SU-DHL-6 (cell line): ENCODE measurements at regions not wholly inside any gene's neighbourhood (a gene's known extent, or its start where the extent isn't known, plus 50 kb on each side); places are given as distances from the start of the nearest gene placed in this dataset.

Experiments
- H2AFZ ChIP-seq: fragments of 200-600 bp; sonication (generic); 2 replicates; pipeline ENCODE4 v1.6.1; 2014; ENCODE audit warnings: low read depth, mild to moderate bottlenecking, moderate library complexity, mixed read lengths, antibody characterized with exemption, low read length; ENCODE audit not compliant: severe bottlenecking
- H3F3A ChIP-seq: fragments of 200-600 bp; shearing (Covaris generic); 2 replicates; pipeline ENCODE4 v1.6.0; 2016; ENCODE audit warnings: antibody characterized with exemption, mild to moderate bottlenecking; ENCODE audit not compliant: insufficient read depth
- H3K27ac ChIP-seq: fragments of 200-600 bp; sonication (generic); 2 replicates; pipeline ENCODE4 v1.5.1; 2016; ENCODE audit warnings: low read depth, mild to moderate bottlenecking, low read length, moderate library complexity, mixed read lengths
- H3K27me3 ChIP-seq: fragments of 200-600 bp; sonication (generic), shearing (Covaris generic); 2 replicates; pipeline ENCODE4 v1.6.0; 2014; ENCODE audit warnings: mild to moderate bottlenecking, low read length
- H3K36me3 ChIP-seq: fragments of 200-600 bp; sonication (generic); 2 replicates; pipeline ENCODE4 v1.6.1; 2014; ENCODE audit warnings: mild to moderate bottlenecking, low read length, mixed read lengths
- H3K4me2 ChIP-seq: fragments of 300-600, 200-600 bp; shearing (Covaris generic), sonication (generic); 2 replicates; pipeline ENCODE4 v1.6.0; 2014; ENCODE audit warnings: low read length, low read depth, mild to moderate bottlenecking; ENCODE audit not compliant: poor library complexity, severe bottlenecking
- H3K4me3 ChIP-seq: fragments of 200-600 bp; sonication (generic); 2 replicates; pipeline ENCODE4 v1.5.1; 2014; ENCODE audit warnings: antibody characterized with exemption, low read length, mild to moderate bottlenecking, mixed read lengths; ENCODE audit not compliant: insufficient read depth, poor library complexity, severe bottlenecking
- H3K79me2 ChIP-seq: fragments of 200-600 bp; sonication (generic); 2 replicates; pipeline ENCODE4 v1.6.1; 2014; ENCODE audit warnings: mild to moderate bottlenecking, low read length, moderate library complexity; ENCODE audit not compliant: insufficient read depth
- H3K9ac ChIP-seq: fragments of 200-600 bp; sonication (generic); 2 replicates; pipeline ENCODE4 v1.7.0; 2014; ENCODE audit warnings: mild to moderate bottlenecking, low read length
- H3K9me2 ChIP-seq: fragments of 200-600 bp; sonication (generic); replicated peaks from 2 replicates; pipeline ENCODE4 v1.6.1; 2014; ENCODE audit warnings: low read length; ENCODE audit not compliant: insufficient read depth
- H3K9me3 ChIP-seq: fragments of 200-600 bp; sonication (generic); 2 replicates; pipeline ENCODE4 v1.6.1; 2014; ENCODE audit warnings: low read length, mixed read lengths; ENCODE audit not compliant: insufficient read depth
- H4K20me1 ChIP-seq: fragments of 200-600 bp; sonication (generic); 2 replicates; pipeline ENCODE4 v1.6.1; 2014; ENCODE audit warnings: low read depth, mild to moderate bottlenecking, antibody characterized with exemption, low read length, moderate library complexity, mixed read lengths
- CTCF ChIP-seq: fragments of 200-600 bp; sonication (generic); IDR thresholded peaks from one replicate; pipeline ENCODE4 v1.5.1; 2017; ENCODE audit warnings: antibody characterized with exemption, mild to moderate bottlenecking, low read length, moderate library complexity; ENCODE audit not compliant: insufficient read depth, poor library complexity, severe bottlenecking
- EZH2phosphoT487 ChIP-seq: fragments of 200-600 bp; sonication (generic), shearing (Covaris generic); conservative IDR thresholded peaks from 2 replicates; pipeline ENCODE4 v1.6.1; 2018; ENCODE audit warnings: mild to moderate bottlenecking, antibody characterized with exemption, low read length, moderate library complexity, mixed read lengths

- Histone ChIP-seq H4K20me1 (no peaks in the 10 kb centered on the region), H3K27ac (no peak overlapping the region)
- no peak for TF ChIP-seq CTCF
- TF ChIP-seq EZH2phosphoT487: no peak
Observed at GRCh38 chr13:73411067-73411809, 352.4 kb downstream of the KLF5 start.

GRCh38 chr13:73406454-73406853, 347.6 kb downstream of the KLF5 start:
- TF ChIP-seq EZH2phosphoT487: no peak
- TF ChIP-seq CTCF: no peak
- H2AFZ ChIP-seq: no peak overlapping the region
- H3K4me2 ChIP-seq: no peak overlapping the region
- no peaks in the 10 kb centered on the region for H3K27me3 ChIP-seq
- no peaks in the 10 kb centered on the region for H3K9me2 ChIP-seq
- no peak overlapping the region for H3K4me3 ChIP-seq
- H3K9ac ChIP-seq: no peak overlapping the region
- H4K20me1 ChIP-seq: no peaks in the 10 kb centered on the region
- H3K79me2 ChIP-seq: no peaks in the 10 kb centered on the region
- H3F3A ChIP-seq: no peaks in the 10 kb centered on the region
- H3K9me3 ChIP-seq: no peaks in the 10 kb centered on the region
- H3K27ac ChIP-seq: no peak overlapping the region
- H3K36me3 ChIP-seq: no peaks in the 10 kb centered on the region

More at GRCh38 chr13:73411067-73411809, 352.4 kb downstream of the KLF5 start:
- H3K36me3 ChIP-seq: no peaks in the 10 kb centered on the region
- H3K4me2 ChIP-seq: no peak overlapping the region
- no peaks in the 10 kb centered on the region for H3K79me2 ChIP-seq
- H3K9ac ChIP-seq: no peak overlapping the region
- no peaks in the 10 kb centered on the region for H3K9me2 ChIP-seq
- H3K9me3 ChIP-seq: no peaks in the 10 kb centered on the region
- no peak overlapping the region for H3K4me3 ChIP-seq
- H2AFZ ChIP-seq: no peak overlapping the region
- H3K27me3 ChIP-seq: no peaks in the 10 kb centered on the region
- no peaks in the 10 kb centered on the region for H3F3A ChIP-seq

- Histone ChIP-seq H3K9me3 (no peaks in the 10 kb centered on the region), H3K36me3 (no peaks in the 10 kb centered on the region), H3K9ac (no peak overlapping the region), H4K20me1 (no peaks in the 10 kb centered on the region), H3K4me3 (no peak overlapping the region), H3K27ac (no peak overlapping the region), H2AFZ (no peak overlapping the region), H3F3A (no peaks in the 10 kb centered on the region), H3K27me3 (no peaks in the 10 kb centered on the region), H3K4me2 (no peak overlapping the region), H3K9me2 (no peaks in the 10 kb centered on the region), H3K79me2 (no peaks in the 10 kb centered on the region)
- TF ChIP-seq EZH2phosphoT487: no peak
- TF ChIP-seq CTCF: no peak
Observed at GRCh38 chr13:73404581-73404980, 345.8 kb downstream of the KLF5 start.
